Loucy (cell line): ENCODE measurements at regions not wholly inside any gene's neighbourhood (a gene's known extent, or its start where the extent isn't known, plus 50 kb on each side); places are given as distances from the start of the nearest gene placed in this dataset.

Experiments
- H2AFZ ChIP-seq: fragments of 200-600 bp; sonication (generic); 2 replicates; pipeline ENCODE4 v1.6.0; 2016; ENCODE audit warnings: antibody characterized with exemption, mild to moderate bottlenecking, low read length, moderate library complexity
- H3F3A ChIP-seq: fragments of 200-600 bp; 2 replicates; pipeline ENCODE4 v1.6.0; 2016; ENCODE audit warnings: antibody characterized with exemption, low read depth, mild to moderate bottlenecking
- H3K27me3 ChIP-seq: fragments of 200-600 bp; sonication (generic); 2 replicates; pipeline ENCODE4 v1.6.1; 2014; ENCODE audit warnings: low read length, mild to moderate bottlenecking; ENCODE audit not compliant: insufficient read depth, poor library complexity, severe bottlenecking
- H3K36me3 ChIP-seq: fragments of 200-600 bp; sonication (generic); 2 replicates; pipeline ENCODE4 v1.6.1; 2016; ENCODE audit warnings: low read length; ENCODE audit not compliant: insufficient read depth
- H3K4me1 ChIP-seq: fragments of 200-600 bp; sonication (generic); 2 replicates; pipeline ENCODE4 v1.5.1; 2014; ENCODE audit warnings: low read length, mild to moderate bottlenecking; ENCODE audit not compliant: insufficient read depth, poor library complexity, severe bottlenecking
- H3K4me2 ChIP-seq: fragments of 200-600 bp; sonication (generic); 2 replicates; pipeline ENCODE4 v1.6.0; 2014; ENCODE audit warnings: antibody characterized with exemption, low read length, low read depth, mild to moderate bottlenecking; ENCODE audit not compliant: poor library complexity, severe bottlenecking
- H3K4me3 ChIP-seq: fragments of 200-600 bp; sonication (generic); 2 replicates; pipeline ENCODE4 v1.5.1; 2014; ENCODE audit warnings: low read length, mild to moderate bottlenecking, mixed read lengths; ENCODE audit not compliant: poor library complexity, severe bottlenecking
- H3K79me2 ChIP-seq: fragments of 200-600 bp; sonication (generic); 2 replicates; pipeline ENCODE4 v1.6.1; 2014; ENCODE audit warnings: low read length; ENCODE audit not compliant: insufficient read depth
- H3K9ac ChIP-seq: fragments of 200-600 bp; sonication (generic); 2 replicates; pipeline ENCODE4 v1.6.0; 2014; ENCODE audit warnings: mild to moderate bottlenecking, low read depth, low read length, moderate library complexity; ENCODE audit not compliant: poor library complexity, severe bottlenecking
- H3K9me2 ChIP-seq: fragments of 200-600 bp; sonication (generic); replicated peaks from 2 replicates; pipeline ENCODE4 v1.6.1; 2016; ENCODE audit warnings: low read depth, low read length, mixed read lengths
- H3K9me3 ChIP-seq: fragments of 200-600 bp; sonication (generic); 2 replicates; pipeline ENCODE4 v1.6.1; 2014; ENCODE audit warnings: mild to moderate bottlenecking, antibody characterized with exemption, low read length, low read depth; ENCODE audit not compliant: insufficient read depth
- H4K20me1 ChIP-seq: fragments of 200-600 bp; sonication (generic); 2 replicates; pipeline ENCODE4 v1.6.0; 2014; ENCODE audit warnings: antibody characterized with exemption, low read length, mild to moderate bottlenecking; ENCODE audit not compliant: insufficient read depth, poor library complexity, severe bottlenecking
- EZH2phosphoT487 ChIP-seq: fragments of 200-600 bp; IDR thresholded peaks from 2 replicates; pipeline ENCODE4 v1.6.1; 2018; ENCODE audit warnings: antibody characterized with exemption, mild to moderate bottlenecking, moderate library complexity, borderline replicate concordance
- TF ChIP-seq, protein P1 (sequence below): fragments of 200-600 bp; sonication (generic); conservative IDR thresholded peaks from 2 replicates; pipeline ENCODE4 v1.5.1; 2014; ENCODE audit warnings: mild to moderate bottlenecking, antibody characterized with exemption, low read length

DNA sequence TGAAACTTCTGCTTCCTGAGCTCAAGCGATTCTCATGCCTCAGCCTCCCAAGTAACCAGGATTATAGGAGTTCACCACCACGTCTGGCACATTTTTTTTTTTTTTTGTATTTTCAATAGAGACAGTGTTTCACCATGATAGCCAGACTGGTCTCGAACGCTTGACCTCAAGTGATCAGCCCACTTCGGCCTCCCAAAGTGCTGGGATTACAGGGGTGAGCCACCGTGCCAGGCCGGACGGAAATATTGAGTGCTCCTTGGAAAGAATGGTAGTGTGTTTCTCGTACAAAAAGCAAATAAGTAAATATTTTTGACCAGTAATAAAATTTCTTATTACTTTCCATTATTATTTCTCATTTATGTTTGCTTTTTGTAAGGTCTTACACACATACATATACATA lies 1307.9 kb upstream of the CDH6 start:
- TF ChIP-seq, protein P1, sequence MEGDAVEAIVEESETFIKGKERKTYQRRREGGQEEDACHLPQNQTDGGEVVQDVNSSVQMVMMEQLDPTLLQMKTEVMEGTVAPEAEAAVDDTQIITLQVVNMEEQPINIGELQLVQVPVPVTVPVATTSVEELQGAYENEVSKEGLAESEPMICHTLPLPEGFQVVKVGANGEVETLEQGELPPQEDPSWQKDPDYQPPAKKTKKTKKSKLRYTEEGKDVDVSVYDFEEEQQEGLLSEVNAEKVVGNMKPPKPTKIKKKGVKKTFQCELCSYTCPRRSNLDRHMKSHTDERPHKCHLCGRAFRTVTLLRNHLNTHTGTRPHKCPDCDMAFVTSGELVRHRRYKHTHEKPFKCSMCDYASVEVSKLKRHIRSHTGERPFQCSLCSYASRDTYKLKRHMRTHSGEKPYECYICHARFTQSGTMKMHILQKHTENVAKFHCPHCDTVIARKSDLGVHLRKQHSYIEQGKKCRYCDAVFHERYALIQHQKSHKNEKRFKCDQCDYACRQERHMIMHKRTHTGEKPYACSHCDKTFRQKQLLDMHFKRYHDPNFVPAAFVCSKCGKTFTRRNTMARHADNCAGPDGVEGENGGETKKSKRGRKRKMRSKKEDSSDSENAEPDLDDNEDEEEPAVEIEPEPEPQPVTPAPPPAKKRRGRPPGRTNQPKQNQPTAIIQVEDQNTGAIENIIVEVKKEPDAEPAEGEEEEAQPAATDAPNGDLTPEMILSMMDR = no peak
- TF ChIP-seq EZH2phosphoT487 = no peak

DNA sequence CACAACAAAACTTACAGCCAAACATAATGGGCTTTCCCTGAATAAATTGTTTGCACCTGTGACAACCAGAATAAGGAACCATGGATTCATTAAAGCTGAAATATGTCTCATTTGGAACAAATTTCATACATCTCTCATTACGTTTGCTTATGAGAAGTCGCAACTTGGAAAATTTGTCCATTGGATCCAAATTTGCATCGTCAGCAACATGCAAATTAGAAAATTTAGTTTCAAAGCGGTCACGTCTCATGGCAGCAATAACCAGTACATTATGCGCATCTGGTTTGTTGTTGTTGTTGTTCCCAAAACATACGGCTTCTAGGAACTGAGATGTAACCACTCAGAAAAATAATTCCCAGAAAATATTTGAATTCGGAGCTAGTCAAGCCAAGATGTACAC lies 1311.5 kb upstream of the CDH6 start:
- Histone ChIP-seq H3K79me2 (no peaks in the 10 kb centered on the region), H3K9me3 (no peaks in the 10 kb centered on the region), H3F3A (no peaks in the 10 kb centered on the region), H3K36me3 (no peaks in the 10 kb centered on the region), H3K9ac (no peak overlapping the region), H2AFZ (no peak overlapping the region), H3K4me2 (no peak overlapping the region), H3K27me3 (no peaks in the 10 kb centered on the region), H3K9me2 (no peaks in the 10 kb centered on the region), H4K20me1 (no peaks in the 10 kb centered on the region), H3K4me3 (no peak overlapping the region), H3K4me1 (no peaks in the 10 kb centered on the region)
- no peak for TF ChIP-seq EZH2phosphoT487
- TF ChIP-seq, protein P1 = no peak

More for the DNA sequence above, 1307.9 kb upstream of the CDH6 start:
- H3K36me3 ChIP-seq = no peaks in the 10 kb centered on the region
- no peaks in the 10 kb centered on the region for H3K79me2 ChIP-seq
- no peak overlapping the region for H3K4me2 ChIP-seq
- H3K4me3 ChIP-seq = no peak overlapping the region
- H3K9me3 ChIP-seq = no peaks in the 10 kb centered on the region
- H3K9ac ChIP-seq = no peak overlapping the region
- H4K20me1 ChIP-seq = no peaks in the 10 kb centered on the region
- no peaks in the 10 kb centered on the region for H3K27me3 ChIP-seq
- no peak overlapping the region for H2AFZ ChIP-seq
- H3K4me1 ChIP-seq = no peaks in the 10 kb centered on the region
- H3F3A ChIP-seq = no peaks in the 10 kb centered on the region
- H3K9me2 ChIP-seq = no peaks in the 10 kb centered on the region

DNA sequence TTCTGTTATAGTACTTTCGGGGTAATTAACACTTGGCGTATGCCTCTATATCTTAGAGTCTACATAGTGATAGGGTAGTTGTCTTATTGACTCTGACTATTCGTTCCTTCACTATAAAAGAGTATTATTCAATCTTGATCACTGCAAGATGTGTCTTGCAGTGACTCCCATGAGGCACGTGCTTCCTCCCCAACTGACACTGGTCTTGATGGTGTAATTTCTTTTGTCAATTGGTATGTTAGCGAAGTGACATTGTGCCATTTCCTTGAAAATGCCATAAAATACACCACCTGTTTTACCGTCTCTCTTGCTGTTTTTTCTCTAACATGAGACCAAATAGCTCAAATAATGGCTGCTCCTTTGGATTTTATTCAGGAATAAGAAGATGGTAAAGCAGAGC lies 1314.1 kb upstream of the CDH6 start:
- Histone ChIP-seq H3K79me2 (no peaks in the 10 kb centered on the region), H2AFZ (no peak overlapping the region), H3K4me1 (no peaks in the 10 kb centered on the region), H3K4me2 (no peak overlapping the region), H3K9ac (no peak overlapping the region), H3K4me3 (no peak overlapping the region), H3K36me3 (no peaks in the 10 kb centered on the region), H3K9me3 (no peaks in the 10 kb centered on the region), H3K9me2 (no peaks in the 10 kb centered on the region), H3K27me3 (no peaks in the 10 kb centered on the region), H3F3A (no peaks in the 10 kb centered on the region), H4K20me1 (no peaks in the 10 kb centered on the region)
- TF ChIP-seq, protein P1 = no peak
- no peak for TF ChIP-seq EZH2phosphoT487
